Uterus (tissue), 3 donors: ENCODE measurements at regions not wholly inside any gene's neighbourhood (a gene's known extent, or its start where the extent isn't known, plus 50 kb on each side); places are given as distances from the start of the nearest gene placed in this dataset.
"Not testable (repeated sequence)": the region's sequence is repeated elsewhere in the genome, so short reads cannot be mapped to it uniquely, and the experiment has no call there.

Experiments used
- DNase-seq, 2 donors: peaks; one replicate each; pipeline ENCODE4 v3.0.0-alpha.2; 2019 to 2020
- H3K27ac ChIP-seq, 2 donors: fragments of 200-600 bp; sonication (generic); 1 replicate in 1 of 2; 2 replicates in 1 of 2; pipeline ENCODE4 v1.5.1; 2016 to 2018
- H3K27me3 ChIP-seq, 2 donors: fragments of 200-600 bp; sonication (generic); one replicate each; pipeline ENCODE4 v1.5.1; 2018 to 2019; ENCODE audit warnings: control low read depth in 1 of 2
- H3K36me3 ChIP-seq, 2 donors: fragments of 200-600 bp; sonication (generic); one replicate each; pipeline ENCODE4 v1.5.1; 2019; ENCODE audit warnings: control low read depth in 1 of 2
- H3K4me1 ChIP-seq, 2 donors: fragments of 200-600 bp; sonication (generic); one replicate each; pipeline ENCODE4 v1.5.1; 2018 to 2019; ENCODE audit warnings: control low read depth in 1 of 2
- H3K4me3 ChIP-seq, 2 donors: fragments of 200-600 bp; sonication (generic); 1 replicate in 1 of 2; 2 replicates in 1 of 2; pipeline ENCODE4 v1.5.1; 2018 to 2019; ENCODE audit warnings: mild to moderate bottlenecking in 1 of 2
- H3K9me3 ChIP-seq, 2 donors: fragments of 200-600 bp; sonication (generic); one replicate each; pipeline ENCODE4 v1.5.1; 2019; ENCODE audit warnings: control low read depth in 1 of 2
- CTCF ChIP-seq, 4 experiments: fragments of 200-600 bp in 2 of 4; fragments of 450-650 bp in 2 of 4; sonication (generic) in 2 of 4; IDR thresholded peaks; one replicate each; pipeline ENCODE4 v1.5.1; 2016 to 2019; ENCODE audit warnings: antibody characterized with exemption in 4 of 4, mild to moderate bottlenecking in 2 of 4, moderate library complexity in 1 of 4
- POLR2A ChIP-seq, 2 donors: fragments of 450-650 bp; IDR thresholded peaks; one replicate each; pipeline ENCODE4 v1.6.1; 2016; ENCODE audit warnings: antibody characterized with exemption in 2 of 2, mild to moderate bottlenecking in 1 of 2, moderate library complexity in 1 of 2
- intact Hi-C: fragments of 100-400 bp; cut with DNase I; formaldehyde crosslinking; loops from one replicate; pipeline ENCODE4 v1.15.1; 2023; ENCODE audit warnings: low total_unique reads
- donor health status: DM: yes; HTN: yes; CAD: no.

- TF ChIP-seq POLR2A (IDR thresholded peaks at IDR 0.05) (no peak), CTCF (IDR thresholded peaks at IDR 0.05) (no peak)
- Histone ChIP-seq H3K36me3 (no peaks in the 10 kb centered on the region), H3K4me3 (no peak overlapping the region), H3K9me3 (no peaks in the 10 kb centered on the region), H3K27me3 (no peaks in the 10 kb centered on the region), H3K4me1 (no peaks in the 10 kb centered on the region), H3K27ac (no peak overlapping the region)
- intact Hi-C loops, result no loop called here
- DNase-seq, result no peak
Observed at GRCh38 chr4:166198516-166199310, 325.7 kb downstream of the TLL1 start.

- H3K4me1 ChIP-seq, result no peaks in the 10 kb centered on the region
- H3K27ac ChIP-seq, result no peak overlapping the region
- intact Hi-C loops, result no loop called here
- DNase-seq, result no peak
- no peaks in the 10 kb centered on the region for H3K36me3 ChIP-seq
- H3K9me3 ChIP-seq, result no peaks in the 10 kb centered on the region
- no peak for TF ChIP-seq CTCF (IDR thresholded peaks at IDR 0.05)
- no peak for TF ChIP-seq POLR2A (IDR thresholded peaks at IDR 0.05)
- H3K4me3 ChIP-seq, result no peak overlapping the region
- no peaks in the 10 kb centered on the region for H3K27me3 ChIP-seq
Observed at GRCh38 chr4:166202991-166203390, 330.0 kb downstream of the TLL1 start.

- H3K27me3 ChIP-seq, H3K4me1 ChIP-seq, DNase-seq, intact Hi-C loops, H3K4me3 ChIP-seq, H3K9me3 ChIP-seq, H3K27ac ChIP-seq, H3K36me3 ChIP-seq: not testable (repeated sequence)
Observed at GRCh38 chr4:166212326-166212725, 339.3 kb downstream of the TLL1 start.

GRCh38 chr4:166222271-166222670, 349.2 kb downstream of the TLL1 start:
- intact Hi-C loops, result no loop called here
- no peaks in the 10 kb centered on the region for H3K36me3 ChIP-seq
- TF ChIP-seq CTCF (IDR thresholded peaks at IDR 0.05) (no peak), POLR2A (IDR thresholded peaks at IDR 0.05) (no peak)
- H3K9me3 ChIP-seq, result no peaks in the 10 kb centered on the region
- no peak overlapping the region for H3K4me3 ChIP-seq
- no peak for DNase-seq
- no peak overlapping the region for H3K27ac ChIP-seq
- no peaks in the 10 kb centered on the region for H3K4me1 ChIP-seq
- H3K27me3 ChIP-seq, result no peaks in the 10 kb centered on the region

- no peak overlapping the region for H3K27ac ChIP-seq
- TF ChIP-seq CTCF (IDR thresholded peaks at IDR 0.05) (no peak), POLR2A (IDR thresholded peaks at IDR 0.05) (no peak)
- H3K36me3 ChIP-seq, result no peaks in the 10 kb centered on the region
- no peaks in the 10 kb centered on the region for H3K9me3 ChIP-seq
- H3K27me3 ChIP-seq, result no peaks in the 10 kb centered on the region
- no peaks in the 10 kb centered on the region for H3K4me1 ChIP-seq
- no peak for DNase-seq
- intact Hi-C loops, result no loop called here
- H3K4me3 ChIP-seq, result no peak overlapping the region
Observed at GRCh38 chr4:166228112-166228511, 355.1 kb downstream of the TLL1 start.
